ENCODE measurements at regions not wholly inside any gene's neighbourhood (a gene's known extent, or its start where the extent isn't known, plus 50 kb on each side); places are given as distances from the start of the nearest gene placed in this dataset.

- DNase-seq (ENCODE audit: low read depth), result no peak
- no peak overlapping the region for H3K4me3 ChIP-seq (ENCODE audit: low read length)
- no peak for TF ChIP-seq CTCF (conservative IDR thresholded peaks at IDR 0.05; ENCODE audit: low read depth, low read length)
Measured at GRCh38 chr10:123555616-123556015, 110.5 kb upstream of the GPR26 start.

- no peak for DNase-seq (ENCODE audit: low read depth)
- no peak overlapping the region for H3K4me3 ChIP-seq (ENCODE audit: low read length)
- TF ChIP-seq CTCF (conservative IDR thresholded peaks at IDR 0.05; ENCODE audit: low read depth, low read length), result no peak
Measured at GRCh38 chr10:123556049-123556448, 110.1 kb upstream of the GPR26 start.

- TF ChIP-seq CTCF (conservative IDR thresholded peaks at IDR 0.05; ENCODE audit: low read depth, low read length), result no peak
- H3K4me3 ChIP-seq (ENCODE audit: low read length), result no peak overlapping the region
- DNase-seq (ENCODE audit: low read depth), result no peak
Measured at GRCh38 chr10:123556736-123557135, 109.4 kb upstream of the GPR26 start.

GRCh38 chr10:123557366-123558108 lies 108.6 kb upstream of the GPR26 start:
- H3K4me3 ChIP-seq (ENCODE audit: low read length), result no peak overlapping the region
- no peak for DNase-seq (ENCODE audit: low read depth)
- no peak for TF ChIP-seq CTCF (conservative IDR thresholded peaks at IDR 0.05; ENCODE audit: low read depth, low read length)

DNA sequence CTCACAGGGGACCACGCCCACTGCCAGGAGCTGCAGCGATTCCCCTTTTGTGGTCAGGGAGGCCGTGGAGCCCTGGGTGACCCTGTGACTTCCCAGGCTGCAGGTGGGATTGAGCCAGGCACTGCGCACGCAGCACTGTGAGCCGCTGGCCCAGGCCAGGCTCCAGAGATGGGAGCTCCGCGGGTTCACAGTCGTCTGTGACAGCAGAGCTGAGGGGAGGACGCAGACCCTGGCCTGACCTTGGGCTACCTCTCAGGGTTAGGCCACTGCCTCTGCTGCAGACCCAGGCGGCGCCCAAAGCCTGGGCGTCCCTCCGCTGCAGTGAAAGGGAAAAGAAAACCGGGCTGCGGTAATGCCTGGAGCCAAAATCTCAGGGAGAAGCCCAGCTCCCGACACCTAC lies 107.5 kb upstream of the GPR26 start:
- no peak for TF ChIP-seq CTCF (conservative IDR thresholded peaks at IDR 0.05; ENCODE audit: low read depth, low read length)
- H3K4me3 ChIP-seq (ENCODE audit: low read length), result no peak overlapping the region
- no peak for DNase-seq (ENCODE audit: low read depth)

DNA sequence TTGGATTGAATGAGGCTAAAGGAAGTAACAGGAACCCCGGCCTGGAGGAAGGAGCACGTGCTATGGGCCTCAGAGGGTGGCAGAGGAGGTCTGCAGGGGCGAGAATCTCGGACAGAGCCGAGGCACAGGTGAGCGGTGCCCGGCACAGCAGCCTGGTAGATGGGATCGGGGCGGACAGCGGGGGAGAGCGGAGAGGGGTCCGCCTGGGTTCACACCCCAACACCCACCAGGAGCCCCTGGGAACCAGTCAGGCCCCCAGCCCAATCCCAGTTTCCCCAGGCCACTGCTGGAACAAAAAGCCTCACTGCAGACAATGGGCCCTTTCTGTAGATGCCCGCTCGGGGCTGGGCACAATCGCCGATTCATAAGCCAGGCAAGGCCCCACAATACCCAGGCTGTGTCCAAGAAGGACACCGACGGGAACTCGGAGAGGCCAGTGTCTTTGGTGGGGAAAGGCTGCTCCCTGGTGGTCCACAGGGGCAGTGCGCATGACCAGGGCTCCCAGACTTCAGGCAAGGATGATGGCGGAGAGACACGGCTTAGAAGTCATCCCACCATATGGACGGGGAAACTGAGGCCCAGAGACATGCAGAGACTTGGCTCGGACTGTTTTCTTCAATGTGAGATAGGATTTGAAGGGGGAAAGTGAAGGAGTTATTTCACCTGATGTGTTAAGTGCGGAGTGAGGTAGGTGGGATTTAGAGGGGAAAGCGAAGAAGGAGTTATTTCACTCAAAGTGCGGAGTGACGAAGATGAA lies 106.9 kb upstream of the GPR26 start:
- H3K4me3 ChIP-seq (ENCODE audit: low read length), result no peak overlapping the region
- peak; percentile 96 for TF ChIP-seq CTCF (conservative IDR thresholded peaks at IDR 0.05; ENCODE audit: low read depth, low read length)
- no peak for DNase-seq (ENCODE audit: low read depth)

- no peak overlapping the region for H3K4me3 ChIP-seq (ENCODE audit: low read length)
- no peak for TF ChIP-seq CTCF (conservative IDR thresholded peaks at IDR 0.05; ENCODE audit: low read depth, low read length)
- DNase-seq (ENCODE audit: low read depth), result no peak
Measured at GRCh38 chr10:123559823-123560092, 106.4 kb upstream of the GPR26 start.
